ENCODE measurements at regions not wholly inside any gene's neighbourhood (a gene's known extent, or its start where the extent isn't known, plus 50 kb on each side); places are given as distances from the start of the nearest gene placed in this dataset.
A peak's percentile ranks its signal among the peaks of the same experiment; 100 is the strongest.

GRCh38 chr2:18845854-18846445 lies 256.6 kb upstream of the NT5C1B start:
- Histone ChIP-seq H3K9me3 (no peaks in the 10 kb centered on the region), H3K36me3 (no peaks in the 10 kb centered on the region), H3K4me3 (no peak overlapping the region), H3K4me1 (peaks cover 0 to 3% (median 0%) of the 10 kb centered on the region in 4 donors), H3K27ac (no peak overlapping the region), H3K27me3 (no peaks in the 10 kb centered on the region)
- intact Hi-C loops (cut with DNase I; ENCODE audit: low total_unique reads), result no loop called here
- TF ChIP-seq POLR2A (IDR thresholded peaks at IDR 0.05), result no peak
- TF ChIP-seq POLR2AphosphoS5 (IDR thresholded peaks at IDR 0.05), result peak in 1 of 3 donors; percentile 7
- WGBS, 2 donors (ENCODE audit: low coverage in 1 of 2), result 80 to 96% methylated on average over 2 of the region's 2 CpGs
- DNase-seq, result no peak
- in situ Hi-C loops (cut with MboI; ENCODE audit: low pct_ligation_motif_present in 1 of 4, low pct_unique_long_range_greater_than_20kb in 1 of 4, low sequenced_read_pairs in 3 of 4), result no loop called here

- Histone ChIP-seq H3K4me1 (peaks cover 0 to 3% (median 0%) of the 10 kb centered on the region in 4 donors), H3K27ac (no peak overlapping the region), H3K27me3 (no peaks in the 10 kb centered on the region), H3K9me3 (no peaks in the 10 kb centered on the region), H3K36me3 (no peaks in the 10 kb centered on the region), H3K4me3 (no peak overlapping the region)
- DNase-seq, result no peak
- no peak for TF ChIP-seq EP300 (IDR thresholded peaks at IDR 0.05; ENCODE audit: low read depth)
- TF ChIP-seq POLR2A (IDR thresholded peaks at IDR 0.05), result no peak
- TF ChIP-seq POLR2AphosphoS5 (IDR thresholded peaks at IDR 0.05), result no peak
- TF ChIP-seq CTCF (IDR thresholded peaks at IDR 0.05), result no peak
- in situ Hi-C loops (cut with MboI; ENCODE audit: low pct_ligation_motif_present in 1 of 4, low pct_unique_long_range_greater_than_20kb in 1 of 4, low sequenced_read_pairs in 3 of 4), result no loop called here
- intact Hi-C loops (cut with DNase I; ENCODE audit: low total_unique reads), result no loop called here
- WGBS, 2 donors (ENCODE audit: low coverage in 1 of 2), result 80 to 83% methylated on average over 1 to 5 of the region's 5 CpGs
Observed at GRCh38 chr2:18842836-18843235, 253.5 kb upstream of the NT5C1B start.

GRCh38 chr2:18841248-18842150 lies 252.1 kb upstream of the NT5C1B start:
- intact Hi-C loops (cut with DNase I; ENCODE audit: low total_unique reads), result no loop called here
- TF ChIP-seq POLR2AphosphoS5 (IDR thresholded peaks at IDR 0.05) (no peak), EP300 (IDR thresholded peaks at IDR 0.05; ENCODE audit: low read depth) (no peak), POLR2A (IDR thresholded peaks at IDR 0.05) (no peak), CTCF (IDR thresholded peaks at IDR 0.05) (no peak)
- no peaks in the 10 kb centered on the region for H3K9me3 ChIP-seq
- H3K27me3 ChIP-seq, result no peaks in the 10 kb centered on the region
- H3K4me1 ChIP-seq, result peaks cover 0 to 3% (median 0%) of the 10 kb centered on the region in 4 donors
- no peak for DNase-seq
- in situ Hi-C loops (cut with MboI; ENCODE audit: low pct_ligation_motif_present in 1 of 4, low pct_unique_long_range_greater_than_20kb in 1 of 4, low sequenced_read_pairs in 3 of 4), result no loop called here
- no peaks in the 10 kb centered on the region for H3K36me3 ChIP-seq
- no peak overlapping the region for H3K4me3 ChIP-seq
- no peak overlapping the region for H3K27ac ChIP-seq
- 54 to 73% methylated on average over 4 of the region's 4 CpGs for WGBS, 2 donors (ENCODE audit: low coverage in 1 of 2)

GRCh38 chr2:18837240-18837639 lies 247.9 kb upstream of the NT5C1B start:
- in situ Hi-C loops (cut with MboI; ENCODE audit: low pct_ligation_motif_present in 1 of 4, low pct_unique_long_range_greater_than_20kb in 1 of 4, low sequenced_read_pairs in 3 of 4) (no loop called here), intact Hi-C loops (cut with DNase I; ENCODE audit: low total_unique reads) (no loop called here)
- WGBS, 2 donors (ENCODE audit: low coverage in 1 of 2), result 96 to 100% methylated on average over 1 of the region's 1 CpG
- Histone ChIP-seq H3K4me1 (peaks cover 0 to 3% (median 0%) of the 10 kb centered on the region in 4 donors), H3K36me3 (no peaks in the 10 kb centered on the region), H3K27ac (no peak overlapping the region), H3K9me3 (no peaks in the 10 kb centered on the region), H3K27me3 (no peaks in the 10 kb centered on the region), H3K4me3 (no peak overlapping the region)
- TF ChIP-seq EP300 (IDR thresholded peaks at IDR 0.05; ENCODE audit: low read depth), result no peak
- no peak for TF ChIP-seq POLR2A (IDR thresholded peaks at IDR 0.05)
- TF ChIP-seq POLR2AphosphoS5 (IDR thresholded peaks at IDR 0.05), result no peak
- no peak for TF ChIP-seq CTCF (IDR thresholded peaks at IDR 0.05)
- no peak for DNase-seq
